Tibial nerve (tissue), 4 donors: ENCODE measurements at regions not wholly inside any gene's neighbourhood (a gene's known extent, or its start where the extent isn't known, plus 50 kb on each side); places are given as distances from the start of the nearest gene placed in this dataset.

Source experiments
- EP300 ChIP-seq, 2 donors: sonication (generic); formaldehyde crosslinking; IDR thresholded peaks; one replicate each; pipeline ENCODE4 v1.6.1; 2017; ENCODE audit warnings: antibody characterized with exemption in 2 of 2, mild to moderate bottlenecking in 1 of 2
- POLR2A ChIP-seq, 2 donors: fragments of 450-650 bp; IDR thresholded peaks; one replicate each; pipeline ENCODE4 v1.6.1; 2017; ENCODE audit warnings: antibody characterized with exemption in 2 of 2, mild to moderate bottlenecking in 2 of 2, moderate library complexity in 2 of 2
- TF ChIP-seq, protein P1 (sequence below), 5 experiments: fragments of 200-600 bp in 3 of 5; fragments of 450-650 bp in 2 of 5; sonication (generic) in 3 of 5; IDR thresholded peaks; one replicate each; pipeline ENCODE4 v1.5.1; 2016 to 2019; ENCODE audit warnings: antibody characterized with exemption in 5 of 5, mild to moderate bottlenecking in 3 of 5, moderate library complexity in 2 of 5

DNA sequence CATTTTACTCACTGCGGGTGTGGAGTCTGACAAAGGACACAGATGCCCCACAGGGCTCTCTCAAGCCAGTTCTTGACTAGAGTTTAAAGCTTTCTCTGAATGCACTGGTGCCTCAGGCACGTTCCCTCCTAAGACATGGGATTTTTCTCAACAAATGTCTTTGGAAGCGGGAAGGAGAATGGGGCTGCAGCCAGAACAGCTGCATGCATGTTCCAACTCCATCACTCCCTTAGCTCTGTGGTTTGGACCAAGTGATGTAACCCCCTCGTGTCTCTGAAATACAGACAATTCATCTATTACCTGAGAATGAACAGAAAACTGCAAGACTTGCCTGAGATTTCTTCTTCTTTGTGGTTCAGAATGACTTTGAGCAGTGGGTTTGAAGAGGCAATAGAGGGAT, 141.7 kb upstream of the SERPINE2 start:
- TF ChIP-seq, protein P1, sequence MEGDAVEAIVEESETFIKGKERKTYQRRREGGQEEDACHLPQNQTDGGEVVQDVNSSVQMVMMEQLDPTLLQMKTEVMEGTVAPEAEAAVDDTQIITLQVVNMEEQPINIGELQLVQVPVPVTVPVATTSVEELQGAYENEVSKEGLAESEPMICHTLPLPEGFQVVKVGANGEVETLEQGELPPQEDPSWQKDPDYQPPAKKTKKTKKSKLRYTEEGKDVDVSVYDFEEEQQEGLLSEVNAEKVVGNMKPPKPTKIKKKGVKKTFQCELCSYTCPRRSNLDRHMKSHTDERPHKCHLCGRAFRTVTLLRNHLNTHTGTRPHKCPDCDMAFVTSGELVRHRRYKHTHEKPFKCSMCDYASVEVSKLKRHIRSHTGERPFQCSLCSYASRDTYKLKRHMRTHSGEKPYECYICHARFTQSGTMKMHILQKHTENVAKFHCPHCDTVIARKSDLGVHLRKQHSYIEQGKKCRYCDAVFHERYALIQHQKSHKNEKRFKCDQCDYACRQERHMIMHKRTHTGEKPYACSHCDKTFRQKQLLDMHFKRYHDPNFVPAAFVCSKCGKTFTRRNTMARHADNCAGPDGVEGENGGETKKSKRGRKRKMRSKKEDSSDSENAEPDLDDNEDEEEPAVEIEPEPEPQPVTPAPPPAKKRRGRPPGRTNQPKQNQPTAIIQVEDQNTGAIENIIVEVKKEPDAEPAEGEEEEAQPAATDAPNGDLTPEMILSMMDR (IDR thresholded peaks at IDR 0.05), result no peak
- TF ChIP-seq POLR2A (IDR thresholded peaks at IDR 0.05) (no peak), EP300 (IDR thresholded peaks at IDR 0.05) (no peak)
